ENCODE measurements at regions not wholly inside any gene's neighbourhood (a gene's known extent, or its start where the extent isn't known, plus 50 kb on each side); places are given as distances from the start of the nearest gene placed in this dataset.

DNA sequence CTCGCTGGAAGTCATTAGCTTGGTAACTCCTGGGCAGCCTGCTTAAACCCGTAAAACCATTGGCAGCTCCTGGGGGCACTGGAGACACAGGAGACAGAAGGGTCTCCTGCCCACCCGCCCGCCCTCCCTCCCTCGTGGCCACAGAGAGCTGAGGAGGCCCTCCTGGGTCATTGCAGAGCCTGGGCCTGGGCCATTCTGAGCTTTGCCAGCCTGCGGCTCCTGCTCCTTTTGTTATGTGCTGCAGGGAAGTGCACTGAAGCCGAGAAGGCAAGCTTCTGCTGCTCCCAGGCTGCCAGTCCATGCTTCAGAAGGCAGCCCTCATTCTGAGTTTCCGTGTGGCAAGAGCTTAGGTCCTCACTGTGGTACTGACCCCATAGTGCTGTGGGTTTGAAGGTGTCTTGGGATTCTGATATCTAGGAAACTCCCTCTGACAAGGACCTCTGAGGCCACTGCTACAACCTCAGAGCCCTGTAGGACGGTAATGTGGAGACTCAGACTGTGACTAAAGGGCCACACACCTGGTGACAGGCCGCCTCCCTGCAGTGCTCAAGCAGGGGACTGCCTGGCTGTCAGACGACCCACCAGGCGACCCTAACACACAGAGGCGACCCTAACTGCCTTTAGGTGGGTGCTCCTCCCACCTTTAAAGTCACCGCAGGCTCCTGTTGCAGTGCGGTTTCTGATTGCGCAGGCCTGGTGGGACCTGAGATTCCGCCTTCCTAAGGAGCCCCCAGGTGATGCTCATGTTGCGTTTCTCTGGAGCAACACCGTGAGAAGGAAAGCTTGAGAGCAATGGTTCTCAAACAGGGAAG, 118.7 kb downstream of the IER5 start:
- no peak for DNase-seq
- peaks cover 7% of the 10 kb centered on the region for H3K27me3 ChIP-seq (ENCODE audit: low read depth)
- H3K9me3 ChIP-seq (replicated peaks): no peaks in the 10 kb centered on the region
- no peaks in the 10 kb centered on the region for H3K36me3 ChIP-seq
- H3K27ac ChIP-seq (replicated peaks): peak overlapping the region; percentile 69
- H3K4me3 ChIP-seq: no peak overlapping the region
- TF ChIP-seq, protein P1, sequence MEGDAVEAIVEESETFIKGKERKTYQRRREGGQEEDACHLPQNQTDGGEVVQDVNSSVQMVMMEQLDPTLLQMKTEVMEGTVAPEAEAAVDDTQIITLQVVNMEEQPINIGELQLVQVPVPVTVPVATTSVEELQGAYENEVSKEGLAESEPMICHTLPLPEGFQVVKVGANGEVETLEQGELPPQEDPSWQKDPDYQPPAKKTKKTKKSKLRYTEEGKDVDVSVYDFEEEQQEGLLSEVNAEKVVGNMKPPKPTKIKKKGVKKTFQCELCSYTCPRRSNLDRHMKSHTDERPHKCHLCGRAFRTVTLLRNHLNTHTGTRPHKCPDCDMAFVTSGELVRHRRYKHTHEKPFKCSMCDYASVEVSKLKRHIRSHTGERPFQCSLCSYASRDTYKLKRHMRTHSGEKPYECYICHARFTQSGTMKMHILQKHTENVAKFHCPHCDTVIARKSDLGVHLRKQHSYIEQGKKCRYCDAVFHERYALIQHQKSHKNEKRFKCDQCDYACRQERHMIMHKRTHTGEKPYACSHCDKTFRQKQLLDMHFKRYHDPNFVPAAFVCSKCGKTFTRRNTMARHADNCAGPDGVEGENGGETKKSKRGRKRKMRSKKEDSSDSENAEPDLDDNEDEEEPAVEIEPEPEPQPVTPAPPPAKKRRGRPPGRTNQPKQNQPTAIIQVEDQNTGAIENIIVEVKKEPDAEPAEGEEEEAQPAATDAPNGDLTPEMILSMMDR (IDR thresholded peaks at IDR 0.05; ENCODE audit: borderline replicate concordance): no peak
- intact Hi-C loops (cut with micrococcal nuclease): no loop called here
- H3K4me1 ChIP-seq: peaks cover 21% of the 10 kb centered on the region

DNA sequence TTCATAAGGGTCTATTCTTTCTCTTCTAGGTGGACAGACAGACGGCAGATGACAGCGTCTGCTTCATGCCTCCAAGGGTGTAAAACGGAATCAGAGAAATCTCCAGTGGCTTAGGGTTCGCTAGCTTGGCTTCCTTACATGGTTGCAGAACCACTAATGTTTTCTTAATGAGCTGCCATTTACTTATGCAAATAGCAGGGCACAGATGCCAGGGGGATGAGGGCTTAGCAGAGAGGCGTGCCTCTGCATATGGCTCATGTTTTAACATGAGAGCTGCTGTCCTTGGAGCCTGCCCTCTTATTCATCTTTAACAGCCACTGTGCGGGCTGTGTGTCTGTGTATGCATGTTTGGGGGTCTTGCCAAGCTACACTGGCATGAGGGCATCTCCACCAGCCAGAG, 119.6 kb downstream of the IER5 start:
- TF ChIP-seq, protein P1 (IDR thresholded peaks at IDR 0.05; ENCODE audit: borderline replicate concordance): no peak
- Histone ChIP-seq H3K4me1 (peaks cover 21% of the 10 kb centered on the region), H3K27me3 (ENCODE audit: low read depth) (peaks cover 7% of the 10 kb centered on the region), H3K9me3 (replicated peaks) (no peaks in the 10 kb centered on the region), H3K27ac (replicated peaks) (no peak overlapping the region), H3K4me3 (no peak overlapping the region), H3K36me3 (no peaks in the 10 kb centered on the region)
- intact Hi-C loops (cut with micrococcal nuclease): no loop called here
- DNase-seq: no peak

DNA sequence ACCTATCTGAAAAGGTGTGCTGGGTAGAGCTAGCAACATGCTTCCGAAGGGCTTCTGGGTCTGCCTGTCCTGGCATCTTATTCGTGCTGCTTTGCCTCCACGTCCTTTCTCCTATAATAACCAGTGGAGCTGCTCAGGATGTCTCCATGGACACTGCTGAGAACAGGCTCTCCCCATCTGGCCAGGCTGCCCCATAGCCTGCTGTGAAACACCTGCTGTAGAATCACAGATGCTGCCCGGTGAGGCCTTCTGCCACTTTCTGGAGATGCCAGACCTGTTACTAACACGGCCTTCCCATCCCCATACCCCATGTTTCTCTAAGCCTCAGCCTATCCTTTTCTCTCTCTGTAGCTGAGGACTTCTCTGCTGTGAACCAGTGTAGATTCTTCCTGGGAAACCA, 120.5 kb downstream of the IER5 start:
- no peak overlapping the region for H3K27ac ChIP-seq (replicated peaks)
- no peak overlapping the region for H3K4me3 ChIP-seq
- no peaks in the 10 kb centered on the region for H3K9me3 ChIP-seq (replicated peaks)
- TF ChIP-seq, protein P1 (IDR thresholded peaks at IDR 0.05; ENCODE audit: borderline replicate concordance): no peak
- H3K27me3 ChIP-seq (ENCODE audit: low read depth): peaks cover 7% of the 10 kb centered on the region
- intact Hi-C loops (cut with micrococcal nuclease): no loop called here
- H3K36me3 ChIP-seq: no peaks in the 10 kb centered on the region
- peaks cover 21% of the 10 kb centered on the region for H3K4me1 ChIP-seq
- no peak for DNase-seq

DNA sequence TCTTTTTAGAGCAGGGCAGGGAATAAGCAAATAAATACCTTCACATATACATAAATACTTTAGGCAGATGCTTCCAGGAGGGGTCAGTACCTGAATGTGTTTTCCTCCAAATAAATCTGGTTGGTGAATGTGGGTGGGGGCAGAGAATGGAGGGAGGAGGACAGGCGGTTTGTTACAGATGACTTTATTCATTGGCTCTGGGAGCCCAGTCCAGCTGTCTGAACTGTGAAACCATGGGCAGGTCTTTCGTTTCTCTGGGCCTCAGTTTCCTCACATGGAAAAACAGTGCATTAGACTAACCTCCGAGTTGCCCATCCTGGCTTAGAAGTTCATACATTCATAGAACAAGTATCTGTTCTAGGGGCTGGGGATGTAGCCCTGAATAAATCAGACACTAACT, 124.6 kb downstream of the IER5 start:
- TF ChIP-seq, protein P1 (IDR thresholded peaks at IDR 0.05; ENCODE audit: borderline replicate concordance): no peak
- Histone ChIP-seq H3K36me3 (no peaks in the 10 kb centered on the region), H3K27me3 (ENCODE audit: low read depth) (no peaks in the 10 kb centered on the region), H3K9me3 (replicated peaks) (no peaks in the 10 kb centered on the region), H3K4me3 (no peak overlapping the region), H3K4me1 (peaks cover under 1% of the 10 kb centered on the region), H3K27ac (replicated peaks) (no peak overlapping the region)
- intact Hi-C loops (cut with micrococcal nuclease): no loop called here
- no peak for DNase-seq

DNA sequence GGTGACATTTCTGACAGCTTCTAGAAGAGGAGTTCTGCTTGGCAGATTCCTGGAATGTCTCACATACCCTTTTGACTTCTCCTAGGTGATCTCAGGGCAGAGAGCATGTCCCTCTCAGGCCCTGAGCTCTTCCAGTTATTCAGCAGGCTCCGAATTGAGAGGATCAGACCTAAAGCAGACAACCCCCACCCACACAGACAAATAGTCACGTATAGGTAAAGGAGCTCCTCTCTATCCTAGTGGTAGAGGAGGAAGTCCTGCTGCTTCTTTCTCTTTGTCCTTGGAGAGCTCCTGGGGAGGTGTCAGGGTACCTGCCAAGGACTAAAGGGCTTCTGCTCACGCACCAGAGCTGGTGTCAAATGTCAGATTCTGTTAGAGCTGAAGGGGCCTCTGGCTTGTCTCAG, 128.1 kb downstream of the IER5 start:
- TF ChIP-seq, protein P1 (IDR thresholded peaks at IDR 0.05; ENCODE audit: borderline replicate concordance): no peak
- intact Hi-C loops (cut with micrococcal nuclease): no loop called here
- Histone ChIP-seq H3K27me3 (ENCODE audit: low read depth) (peaks cover 3% of the 10 kb centered on the region), H3K27ac (replicated peaks) (no peak overlapping the region), H3K4me1 (no peaks in the 10 kb centered on the region), H3K36me3 (no peaks in the 10 kb centered on the region), H3K9me3 (replicated peaks) (no peaks in the 10 kb centered on the region), H3K4me3 (no peak overlapping the region)
- no peak for DNase-seq
